ENCODE measurements at regions not wholly inside any gene's neighbourhood (a gene's known extent, or its start where the extent isn't known, plus 50 kb on each side); places are given as distances from the start of the nearest gene placed in this dataset.

GRCh38 chr13:40026174-40026585, 370.7 kb downstream of the COG6 start:
- Mint-ChIP-seq H3K27me3 (ENCODE audit: low read depth) (no peaks in the 10 kb centered on the region), H3K36me3 (ENCODE audit: low read depth) (peaks cover 2% of the 10 kb centered on the region), H3K27ac (ENCODE audit: unreplicated experiment) (no peak overlapping the region), H3K9me3 (peaks cover 6% of the 10 kb centered on the region), H3K4me1 (peaks cover 3% of the 10 kb centered on the region), H3K4me3 (no peak overlapping the region)
- no peak for TF ChIP-seq CTCF (conservative IDR thresholded peaks at IDR 0.05)
- DNase-seq (ENCODE audit: low read depth, low spot score) = no peak

DNA sequence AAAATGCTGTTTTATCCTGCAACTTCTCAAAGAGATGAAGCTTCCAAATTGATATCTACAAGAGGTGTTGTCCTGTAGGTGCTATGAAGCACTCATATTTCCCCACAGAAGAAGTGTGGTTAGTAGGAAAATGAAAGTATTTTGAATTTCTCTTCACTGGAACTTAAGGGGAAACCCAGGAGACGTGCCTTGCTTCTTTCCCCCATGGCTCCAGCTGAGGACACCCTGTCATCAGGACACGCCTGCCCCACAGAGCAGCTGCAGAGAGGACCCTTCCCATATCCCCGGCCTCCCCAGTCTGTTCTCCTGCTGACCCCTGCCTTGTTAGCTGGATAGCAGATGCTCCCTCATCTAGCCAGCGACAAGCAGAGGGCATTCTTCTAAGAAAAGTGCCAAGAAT, 371.3 kb downstream of the COG6 start:
- H3K4me3 Mint-ChIP-seq = no peak overlapping the region
- peaks cover 6% of the 10 kb centered on the region for H3K9me3 Mint-ChIP-seq
- no peak for DNase-seq (ENCODE audit: low read depth, low spot score)
- peaks cover 2% of the 10 kb centered on the region for H3K36me3 Mint-ChIP-seq (ENCODE audit: low read depth)
- peaks cover 3% of the 10 kb centered on the region for H3K4me1 Mint-ChIP-seq
- TF ChIP-seq CTCF (conservative IDR thresholded peaks at IDR 0.05) = no peak
- H3K27ac Mint-ChIP-seq (ENCODE audit: unreplicated experiment) = no peak overlapping the region
- H3K27me3 Mint-ChIP-seq (ENCODE audit: low read depth) = no peaks in the 10 kb centered on the region

GRCh38 chr13:40028446-40028845, 373.0 kb downstream of the COG6 start:
- no peak for TF ChIP-seq CTCF (conservative IDR thresholded peaks at IDR 0.05)
- no peak overlapping the region for H3K4me3 Mint-ChIP-seq
- DNase-seq (ENCODE audit: low read depth, low spot score) = no peak
- H3K4me1 Mint-ChIP-seq = peaks cover 3% of the 10 kb centered on the region
- peaks cover 6% of the 10 kb centered on the region for H3K9me3 Mint-ChIP-seq
- peaks cover 2% of the 10 kb centered on the region for H3K36me3 Mint-ChIP-seq (ENCODE audit: low read depth)
- no peak overlapping the region for H3K27ac Mint-ChIP-seq (ENCODE audit: unreplicated experiment)
- no peaks in the 10 kb centered on the region for H3K27me3 Mint-ChIP-seq (ENCODE audit: low read depth)

- peaks cover 2% of the 10 kb centered on the region for H3K36me3 Mint-ChIP-seq (ENCODE audit: low read depth)
- no peak overlapping the region for H3K27ac Mint-ChIP-seq (ENCODE audit: unreplicated experiment)
- TF ChIP-seq CTCF (conservative IDR thresholded peaks at IDR 0.05) = no peak
- DNase-seq (ENCODE audit: low read depth, low spot score) = no peak
- peaks cover 6% of the 10 kb centered on the region for H3K9me3 Mint-ChIP-seq
- H3K4me1 Mint-ChIP-seq = peaks cover 2% of the 10 kb centered on the region
- no peak overlapping the region for H3K4me3 Mint-ChIP-seq
- H3K27me3 Mint-ChIP-seq (ENCODE audit: low read depth) = no peaks in the 10 kb centered on the region
These were observed 375.6 kb downstream of the COG6 start for GRCh38 chr13:40031031-40031430.

DNA sequence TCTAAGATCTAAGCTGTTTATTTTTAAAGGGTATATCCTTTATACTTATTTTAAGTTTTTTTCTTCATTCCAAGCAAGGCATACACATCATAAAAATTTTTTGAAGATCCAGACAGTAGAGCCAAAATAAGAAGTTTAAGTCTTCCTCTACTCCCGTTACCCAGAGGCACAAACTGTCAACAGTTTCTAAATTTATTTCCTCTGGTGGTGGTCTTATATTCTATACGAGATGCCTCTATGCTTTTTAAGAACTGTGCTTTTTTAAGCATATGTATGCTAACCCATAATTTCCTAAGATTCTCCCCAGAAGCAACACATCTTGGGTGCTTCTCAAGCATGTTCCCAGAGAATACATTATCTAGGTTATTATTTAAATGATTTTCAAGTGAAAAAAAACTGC, 383.6 kb downstream of the COG6 start:
- no peaks in the 10 kb centered on the region for H3K27me3 Mint-ChIP-seq (ENCODE audit: low read depth)
- H3K36me3 Mint-ChIP-seq (ENCODE audit: low read depth) = no peaks in the 10 kb centered on the region
- H3K27ac Mint-ChIP-seq (ENCODE audit: unreplicated experiment) = no peak overlapping the region
- TF ChIP-seq CTCF (conservative IDR thresholded peaks at IDR 0.05) = no peak
- no peaks in the 10 kb centered on the region for H3K9me3 Mint-ChIP-seq
- no peak overlapping the region for H3K4me3 Mint-ChIP-seq
- no peak for DNase-seq (ENCODE audit: low read depth, low spot score)
- no peaks in the 10 kb centered on the region for H3K4me1 Mint-ChIP-seq

DNA sequence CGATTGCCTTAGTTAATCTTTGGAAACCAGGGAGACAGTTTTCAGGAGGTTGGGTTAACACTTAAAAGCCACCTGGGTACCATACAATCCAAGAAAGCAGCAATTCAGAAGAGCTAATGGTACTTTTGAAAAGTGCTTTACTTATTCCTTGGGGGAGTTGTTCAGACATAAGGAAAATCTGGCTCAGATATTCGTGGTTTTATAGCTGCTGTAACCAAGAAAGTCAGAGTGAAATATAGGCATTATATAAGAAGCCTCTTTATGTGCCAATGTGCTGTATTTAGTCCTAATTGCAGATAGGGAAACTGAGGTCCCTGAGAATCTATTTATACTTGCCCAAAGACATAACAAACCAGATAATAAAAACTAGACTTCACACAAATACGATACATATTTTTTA, 387.5 kb downstream of the COG6 start:
- no peaks in the 10 kb centered on the region for H3K9me3 Mint-ChIP-seq
- no peak overlapping the region for H3K4me3 Mint-ChIP-seq
- DNase-seq (ENCODE audit: low read depth, low spot score) = no peak
- H3K27ac Mint-ChIP-seq (ENCODE audit: unreplicated experiment) = no peak overlapping the region
- no peaks in the 10 kb centered on the region for H3K36me3 Mint-ChIP-seq (ENCODE audit: low read depth)
- H3K4me1 Mint-ChIP-seq = no peaks in the 10 kb centered on the region
- no peaks in the 10 kb centered on the region for H3K27me3 Mint-ChIP-seq (ENCODE audit: low read depth)
- TF ChIP-seq CTCF (conservative IDR thresholded peaks at IDR 0.05) = no peak

Data from neural crest cell (in vitro differentiated cells).